ENCODE measurements at regions not wholly inside any gene's neighbourhood (a gene's known extent, or its start where the extent isn't known, plus 50 kb on each side); places are given as distances from the start of the nearest gene placed in this dataset.
A peak's percentile ranks its signal among the peaks of the same experiment; 100 is the strongest.
"Not testable (repeated sequence)": the region's sequence is repeated elsewhere in the genome, so short reads cannot be mapped to it uniquely, and the experiment has no call there.

- DNase-seq: not testable (repeated sequence)
Observed at GRCh38 chr6:49097664-49098063, 365.4 kb downstream of the MMUT start.

- no peak for DNase-seq
Observed at GRCh38 chr6:49097116-49097515, 365.9 kb downstream of the MMUT start.

DNA sequence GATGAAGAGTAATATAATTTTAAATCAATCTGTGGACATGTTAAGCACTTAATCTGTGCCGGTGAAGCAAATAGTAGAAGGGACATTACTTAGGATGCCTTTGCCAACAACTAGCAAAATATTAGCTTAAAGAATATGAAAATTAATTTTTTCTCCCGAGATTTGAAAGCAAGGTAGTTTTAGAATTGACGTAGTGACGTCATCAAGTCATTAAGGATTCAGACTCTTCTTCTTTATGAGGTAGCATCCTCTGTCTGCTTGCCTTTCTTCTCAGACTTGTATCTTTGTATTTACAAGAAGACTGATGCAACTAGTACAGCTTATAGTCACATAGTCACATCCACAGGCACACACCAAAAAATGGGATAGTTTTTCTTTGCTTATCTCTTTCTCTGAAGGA is 374.4 kb downstream of the MMUT start:
- DNase-seq: no peak

- DNase-seq: no peak
Observed at GRCh38 chr6:49087369-49087768, 375.7 kb downstream of the MMUT start.

DNA sequence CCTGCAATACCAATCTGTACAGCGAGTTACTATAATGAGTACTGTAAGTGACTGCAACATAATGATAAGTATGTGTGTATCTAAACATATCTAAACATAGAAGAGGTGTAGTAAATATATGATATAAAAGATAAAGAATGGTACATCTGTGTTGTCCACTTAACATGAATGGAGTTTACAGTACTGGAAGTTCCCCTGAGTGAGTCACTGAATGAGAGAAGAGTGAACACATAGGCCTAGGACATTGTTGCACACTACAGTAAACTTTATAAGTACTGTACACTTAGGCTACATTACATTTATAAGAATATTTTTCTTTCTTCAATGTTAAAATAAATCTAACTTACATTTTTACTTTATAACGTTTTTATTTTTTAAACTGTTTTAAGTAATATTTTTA is 380.4 kb downstream of the MMUT start:
- DNase-seq: no peak

GRCh38 chr6:49072885-49073620 is 390.0 kb downstream of the MMUT start:
- no peak for DNase-seq

- no peak for DNase-seq
Observed at GRCh38 chr6:49072146-49072545, 390.9 kb downstream of the MMUT start.

DNA sequence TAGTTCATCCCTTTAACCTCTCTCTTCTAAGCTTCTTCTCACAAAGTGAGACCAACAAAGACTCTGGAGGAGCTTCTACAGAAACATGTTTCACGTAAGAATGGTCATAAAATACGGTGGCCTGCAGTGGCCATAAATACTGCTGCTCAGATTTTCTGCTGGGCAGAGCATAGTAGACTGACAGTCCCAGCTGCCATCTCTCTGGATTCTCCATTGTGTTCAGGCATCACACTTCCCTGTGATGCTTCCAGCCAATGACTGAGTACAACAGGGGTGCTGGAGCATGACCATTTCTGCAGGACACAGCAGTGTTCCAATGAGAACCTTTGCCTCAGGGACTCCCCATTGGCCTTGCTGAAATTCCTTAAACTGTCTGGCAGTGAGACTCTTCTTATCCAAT is 392.6 kb downstream of the MMUT start:
- no peak for DNase-seq

DNA sequence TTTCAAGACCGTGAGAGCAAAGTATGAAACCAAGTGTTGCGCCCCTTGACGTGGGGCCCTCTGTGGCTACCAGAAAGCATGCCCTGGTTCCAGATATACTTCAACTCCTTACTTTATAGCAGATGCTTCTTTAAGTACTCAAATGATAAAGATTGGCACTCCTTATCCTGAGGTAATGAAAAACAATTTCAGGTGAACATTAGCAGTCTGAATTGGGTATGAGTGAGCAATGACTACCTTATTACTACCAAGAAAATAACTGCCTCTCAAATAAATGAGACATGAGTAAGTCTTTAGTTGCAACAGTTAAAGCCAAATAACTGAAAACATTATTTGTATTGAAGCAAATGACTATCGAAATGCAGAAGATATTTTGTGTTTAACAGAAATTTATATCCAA is 408.7 kb downstream of the MMUT start:
- no peak for DNase-seq

GRCh38 chr6:49052901-49053300 is 410.2 kb downstream of the MMUT start:
- DNase-seq: no peak

DNA sequence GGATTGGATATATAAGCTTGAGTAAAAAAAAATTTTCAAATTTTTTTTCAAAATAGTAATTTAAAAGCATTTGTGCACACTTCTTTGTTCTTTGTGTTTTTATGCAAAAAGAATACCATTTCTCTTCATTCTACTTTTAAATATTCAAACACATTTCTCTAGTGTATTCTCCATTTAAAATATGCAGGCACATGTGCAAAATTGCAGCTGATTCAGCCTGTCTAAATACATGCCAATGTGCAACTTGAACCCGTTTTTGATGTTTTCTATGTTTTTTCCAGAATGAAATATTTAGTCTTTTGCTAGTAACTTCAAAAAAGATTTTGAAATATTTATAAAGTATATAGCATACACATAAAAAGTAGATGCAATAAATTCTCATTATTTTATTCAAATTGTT is 411.8 kb downstream of the MMUT start:
- no peak for DNase-seq

DNA sequence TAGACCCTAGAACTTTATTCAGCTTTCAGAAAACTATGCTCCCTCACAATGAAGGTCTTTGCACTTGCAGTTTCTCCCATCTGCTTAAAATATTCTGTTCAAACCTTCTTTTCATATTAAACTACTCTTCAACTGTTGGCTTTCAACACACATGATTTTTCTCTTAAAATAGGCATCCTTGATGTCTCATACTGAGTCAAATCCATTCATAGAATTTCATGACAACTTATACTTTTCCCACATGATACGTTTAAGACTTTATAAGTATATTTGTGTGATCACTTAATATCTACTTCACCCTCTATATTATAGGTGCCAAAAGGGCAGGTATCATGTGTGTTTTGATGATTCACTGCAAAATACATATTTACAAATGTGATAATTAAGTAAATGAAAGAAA is 412.5 kb downstream of the MMUT start:
- no peak for DNase-seq

- no peak for DNase-seq
Observed at GRCh38 chr6:49038294-49038822, 424.7 kb downstream of the MMUT start.

DNA sequence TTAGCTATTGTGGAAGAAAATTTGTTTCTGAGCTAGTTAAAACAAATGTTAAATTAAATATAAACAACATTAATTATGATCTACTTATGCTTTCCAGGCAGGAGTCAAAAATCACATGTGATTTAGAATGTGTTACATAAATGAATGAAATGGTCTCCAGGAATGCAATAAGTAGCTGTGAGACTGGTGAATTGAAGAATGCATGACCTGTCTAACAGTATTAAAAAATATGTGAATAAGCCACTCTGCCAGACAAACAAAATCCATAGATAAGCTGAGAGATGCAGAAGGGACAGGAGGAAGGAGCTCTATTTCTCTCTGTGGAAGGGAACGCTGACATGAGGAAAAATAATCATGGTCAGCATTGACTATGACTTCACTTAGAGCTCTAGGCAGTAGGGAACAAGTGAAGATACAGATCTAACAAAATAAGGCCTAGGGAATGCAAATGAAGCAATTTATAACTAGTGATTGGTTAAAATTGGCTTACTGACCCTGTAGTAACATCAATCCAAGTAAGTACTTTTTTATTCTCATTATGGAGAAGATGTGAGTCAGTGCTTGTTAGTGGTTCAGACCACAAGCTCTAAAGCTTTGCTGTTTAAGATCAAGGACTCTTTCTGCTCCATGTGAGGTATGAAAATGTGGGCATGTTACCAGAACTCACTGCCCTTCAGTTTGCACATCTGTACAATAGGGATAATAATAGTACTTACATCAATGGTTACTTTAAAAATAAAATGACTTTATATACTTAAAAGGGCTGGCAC is 432.6 kb downstream of the MMUT start:
- DNase-seq: no peak

GRCh38 chr6:49027644-49028043 is 435.4 kb downstream of the MMUT start:
- DNase-seq: no peak

GRCh38 chr6:49025273-49026240 is 437.5 kb downstream of the MMUT start:
- no peak for DNase-seq

- no peak for DNase-seq
Observed at GRCh38 chr6:49004801-49005200, 458.3 kb downstream of the MMUT start.

GRCh38 chr6:49003348-49003747 is 459.7 kb downstream of the MMUT start:
- no peak for DNase-seq

DNA sequence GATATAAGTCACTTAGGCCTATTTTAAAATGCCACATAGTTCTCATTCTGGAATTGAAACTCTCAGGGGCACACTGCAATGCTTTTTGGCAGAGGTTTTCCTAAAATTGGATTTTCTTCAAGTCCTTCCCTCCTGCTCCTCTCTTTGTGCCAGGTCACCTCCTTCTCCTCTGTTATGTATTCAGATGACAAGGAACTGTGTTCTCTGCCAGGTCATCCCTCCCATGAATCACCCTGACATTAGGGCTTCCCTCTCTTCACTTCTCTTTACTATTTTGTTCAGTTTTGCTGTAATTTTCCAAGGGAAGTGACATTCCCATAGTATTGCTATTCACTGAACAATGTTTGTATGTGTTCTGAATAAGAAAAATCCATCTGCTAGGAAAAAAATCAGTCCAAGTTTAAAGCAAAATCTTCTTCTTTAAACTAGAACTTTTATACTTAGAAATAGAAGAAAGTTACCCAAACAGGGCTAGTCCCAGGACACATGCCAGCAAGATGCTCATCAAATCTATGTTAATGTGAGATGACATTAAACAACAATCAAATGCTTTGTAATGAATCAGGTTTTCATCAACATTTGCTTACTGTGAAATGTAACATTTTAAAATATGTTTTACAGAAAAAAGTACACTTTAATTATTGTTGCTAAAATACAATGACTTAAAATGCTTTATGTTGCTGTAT is 461.1 kb downstream of the MMUT start:
- peak; percentile 4 for DNase-seq

DNA sequence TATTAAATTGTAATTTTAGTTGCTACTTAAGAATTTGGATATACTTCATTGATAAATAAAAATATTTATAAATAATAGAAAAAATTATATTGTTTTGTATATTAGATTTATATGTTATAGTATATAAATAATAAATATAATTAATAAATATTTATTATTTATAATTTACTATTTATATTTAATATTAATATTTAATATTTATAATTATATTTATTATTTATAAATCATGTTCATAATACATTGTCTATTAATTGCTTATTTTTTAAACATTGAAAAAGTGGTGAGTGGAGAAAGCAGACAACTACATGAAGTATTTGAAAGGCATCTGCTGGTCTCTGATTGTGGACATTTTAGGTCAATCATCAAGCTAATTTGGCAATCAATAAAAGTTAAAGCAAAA is 464.5 kb downstream of the MMUT start:
- no peak for DNase-seq

GRCh38 chr6:48996461-48997119 is 466.5 kb downstream of the MMUT start:
- DNase-seq: no peak

Data from occipital lobe (tissue), 1 donor.